Astrocyte of the spinal cord (primary cell): ENCODE measurements at regions not wholly inside any gene's neighbourhood (a gene's known extent, or its start where the extent isn't known, plus 50 kb on each side); places are given as distances from the start of the nearest gene placed in this dataset.
"Not testable (repeated sequence)": the region's sequence is repeated elsewhere in the genome, so short reads cannot be mapped to it uniquely, and the experiment has no call there.

Source experiments
- DNase-seq: peaks from one replicate; pipeline ENCODE4 v3.0.0; 2011; ENCODE audit warnings: low read depth, low spot score
- H3K4me3 ChIP-seq: 2 replicates; pipeline ENCODE4 v1.5.1; 2011; ENCODE audit warnings: low read depth, mild to moderate bottlenecking, low read length, moderate library complexity
- in situ Hi-C: cut with HindIII; loops from 2 replicates; pipeline ENCODE4 v1.10.0; 2017; ENCODE audit warnings: low sequenced_read_pairs
- TF ChIP-seq, protein P1 (sequence below): IDR thresholded peaks from 2 replicates; pipeline ENCODE4 v1.5.1; 2012; ENCODE audit warnings: low read depth, mild to moderate bottlenecking, low read length, inconsistent platforms

- in situ Hi-C loops = no loop called here
- H3K4me3 ChIP-seq = no peak overlapping the region
- TF ChIP-seq, protein P1, sequence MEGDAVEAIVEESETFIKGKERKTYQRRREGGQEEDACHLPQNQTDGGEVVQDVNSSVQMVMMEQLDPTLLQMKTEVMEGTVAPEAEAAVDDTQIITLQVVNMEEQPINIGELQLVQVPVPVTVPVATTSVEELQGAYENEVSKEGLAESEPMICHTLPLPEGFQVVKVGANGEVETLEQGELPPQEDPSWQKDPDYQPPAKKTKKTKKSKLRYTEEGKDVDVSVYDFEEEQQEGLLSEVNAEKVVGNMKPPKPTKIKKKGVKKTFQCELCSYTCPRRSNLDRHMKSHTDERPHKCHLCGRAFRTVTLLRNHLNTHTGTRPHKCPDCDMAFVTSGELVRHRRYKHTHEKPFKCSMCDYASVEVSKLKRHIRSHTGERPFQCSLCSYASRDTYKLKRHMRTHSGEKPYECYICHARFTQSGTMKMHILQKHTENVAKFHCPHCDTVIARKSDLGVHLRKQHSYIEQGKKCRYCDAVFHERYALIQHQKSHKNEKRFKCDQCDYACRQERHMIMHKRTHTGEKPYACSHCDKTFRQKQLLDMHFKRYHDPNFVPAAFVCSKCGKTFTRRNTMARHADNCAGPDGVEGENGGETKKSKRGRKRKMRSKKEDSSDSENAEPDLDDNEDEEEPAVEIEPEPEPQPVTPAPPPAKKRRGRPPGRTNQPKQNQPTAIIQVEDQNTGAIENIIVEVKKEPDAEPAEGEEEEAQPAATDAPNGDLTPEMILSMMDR = no peak
- DNase-seq = no peak
Observed at GRCh38 chr18:1505856-1506255, 601.2 kb downstream of the ADCYAP1 start.

- in situ Hi-C loops = no loop called here
- no peak for DNase-seq
- H3K4me3 ChIP-seq = no peak overlapping the region
- TF ChIP-seq, protein P1 = no peak
Observed at GRCh38 chr18:1510542-1511179, 606.0 kb downstream of the ADCYAP1 start.

GRCh38 chr18:1511619-1512311 lies 607.1 kb downstream of the ADCYAP1 start:
- in situ Hi-C loops = no loop called here
- no peak for DNase-seq
- TF ChIP-seq, protein P1 = no peak
- no peak overlapping the region for H3K4me3 ChIP-seq

DNA sequence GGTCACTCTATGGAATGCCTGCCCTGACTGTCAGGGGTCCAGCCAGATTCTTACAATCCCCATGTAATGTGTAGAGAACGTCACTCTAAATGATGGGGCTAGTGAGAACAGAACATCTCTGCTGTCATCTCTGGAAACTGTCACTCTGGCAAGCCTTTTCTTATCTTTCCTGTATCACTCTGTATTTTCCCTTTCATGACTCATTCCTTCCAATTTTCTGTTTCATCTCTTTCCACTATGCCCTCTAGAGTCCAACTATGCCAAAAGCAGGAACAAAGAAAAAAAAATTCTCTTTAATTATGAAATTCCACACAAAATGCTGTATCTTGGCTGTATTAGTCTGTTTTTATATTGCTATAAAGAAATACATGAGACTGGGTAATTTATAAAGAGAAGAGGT lies 608.8 kb downstream of the ADCYAP1 start:
- DNase-seq = no peak
- no peak overlapping the region for H3K4me3 ChIP-seq
- TF ChIP-seq, protein P1 = no peak
- in situ Hi-C loops = no loop called here

GRCh38 chr18:1521588-1522248 lies 617.0 kb downstream of the ADCYAP1 start:
- in situ Hi-C loops, DNase-seq, H3K4me3 ChIP-seq: not testable (repeated sequence)

DNA sequence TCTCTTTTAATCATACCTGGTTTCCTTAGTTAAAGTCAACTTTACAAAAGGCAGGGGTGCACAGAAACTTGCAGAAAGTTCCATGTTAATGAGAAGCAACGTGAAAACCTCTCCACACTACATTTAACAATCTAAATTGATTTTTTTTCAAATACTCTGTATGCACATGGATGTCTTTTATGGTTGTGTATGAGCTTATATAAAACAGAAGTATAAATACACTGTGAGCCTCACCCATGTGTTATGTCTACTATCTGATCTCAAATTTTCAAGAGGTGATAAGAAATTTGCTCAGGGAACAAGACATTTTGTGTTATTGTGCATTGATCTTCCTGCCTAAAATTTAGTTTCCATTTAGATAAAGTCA lies 617.6 kb downstream of the ADCYAP1 start:
- H3K4me3 ChIP-seq = no peak overlapping the region
- in situ Hi-C loops = no loop called here
- DNase-seq = no peak
- TF ChIP-seq, protein P1 = no peak

- TF ChIP-seq, protein P1 = no peak
- no peak for DNase-seq
- H3K4me3 ChIP-seq = no peak overlapping the region
- in situ Hi-C loops = no loop called here
Observed at GRCh38 chr18:1526991-1527390, 622.3 kb downstream of the ADCYAP1 start.
